GM18498 (cell line): ENCODE measurements at regions not wholly inside any gene's neighbourhood (a gene's known extent, or its start where the extent isn't known, plus 50 kb on each side); places are given as distances from the start of the nearest gene placed in this dataset.

Experiments used
- ATAC-seq: cut with Tn5 transposase; IDR thresholded peaks from one replicate; pipeline ENCODE4 v1.9.1; 2021; ENCODE audit warnings: mild to moderate bottlenecking, moderate library complexity; ENCODE audit not compliant: unreplicated experiment

DNA sequence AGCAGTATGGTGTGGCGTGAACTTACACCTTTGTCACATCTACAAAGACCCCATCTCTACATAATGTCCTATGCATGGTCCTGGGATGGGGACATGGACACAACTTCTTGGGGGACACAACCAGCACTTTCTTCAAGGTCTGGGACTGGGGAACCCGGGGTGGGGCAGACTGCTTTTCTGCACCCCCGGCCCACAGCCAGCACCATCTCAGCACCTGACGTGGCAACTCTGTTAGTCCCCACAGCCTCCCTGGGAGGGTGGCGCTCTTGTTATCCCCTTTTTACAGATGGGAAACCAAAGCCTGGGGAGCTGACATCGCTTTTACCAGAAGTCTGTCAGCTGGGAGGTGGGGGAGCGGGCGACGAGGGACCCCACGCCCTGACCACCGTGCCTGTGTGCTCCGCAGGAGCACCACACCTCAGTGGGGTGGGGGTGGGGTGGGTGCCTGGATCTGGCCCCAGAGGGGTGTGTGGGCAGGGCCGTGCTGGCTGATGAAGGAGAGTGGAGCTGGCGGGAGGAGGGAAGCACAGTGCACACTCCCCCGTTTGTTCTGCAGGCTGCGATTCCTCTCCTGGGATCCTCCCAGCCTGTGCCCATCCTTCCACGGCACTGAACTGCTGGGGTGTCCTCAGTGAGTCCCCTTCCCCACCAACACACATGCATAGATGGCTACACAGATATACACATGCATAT lies 115.4 kb upstream of the GSE1 start:
- no peak for ATAC-seq

- peak; percentile 70 for ATAC-seq
Observed at GRCh38 chr16:85498607-85499006, 114.5 kb upstream of the GSE1 start.

DNA sequence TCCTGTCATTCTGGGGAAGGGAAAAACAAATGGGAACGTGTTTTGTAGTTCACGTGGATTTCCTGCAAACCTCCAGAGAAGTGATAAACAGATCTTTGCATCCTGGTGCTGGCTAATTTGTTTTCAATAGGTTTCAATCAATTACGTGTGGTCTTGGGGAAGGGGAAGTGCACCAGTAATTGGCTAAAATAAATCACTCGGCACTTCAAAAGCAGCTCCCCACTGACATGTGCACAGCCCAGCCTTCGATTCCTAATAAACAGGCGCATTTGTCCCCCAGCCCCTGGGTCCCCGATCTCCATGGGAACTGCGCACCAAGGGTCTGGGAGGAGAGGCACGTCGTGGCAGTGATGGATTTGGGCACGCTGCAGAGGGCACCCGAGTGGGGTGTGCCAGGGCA lies 112.9 kb upstream of the GSE1 start:
- ATAC-seq = no peak

DNA sequence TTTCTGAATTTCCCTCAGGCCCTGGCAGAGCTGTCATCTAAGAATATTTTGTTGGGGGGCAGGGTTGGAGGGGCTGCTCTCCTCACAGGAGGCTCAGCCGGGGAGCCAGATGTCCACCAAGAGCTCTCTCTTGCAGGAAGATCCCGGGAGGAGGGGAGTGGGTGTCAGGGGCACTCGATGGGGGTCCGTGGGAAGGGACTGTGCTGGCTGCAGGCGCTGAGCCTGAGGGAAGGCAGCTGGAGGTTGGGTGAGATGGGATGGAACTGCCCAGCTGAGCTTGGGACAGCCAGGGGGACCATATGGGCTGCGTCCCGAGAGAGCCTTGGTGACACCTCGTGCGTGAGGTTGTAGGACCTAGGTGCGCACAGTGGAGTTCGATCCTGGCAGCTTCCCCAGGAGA lies 111.2 kb upstream of the GSE1 start:
- ATAC-seq = no peak

DNA sequence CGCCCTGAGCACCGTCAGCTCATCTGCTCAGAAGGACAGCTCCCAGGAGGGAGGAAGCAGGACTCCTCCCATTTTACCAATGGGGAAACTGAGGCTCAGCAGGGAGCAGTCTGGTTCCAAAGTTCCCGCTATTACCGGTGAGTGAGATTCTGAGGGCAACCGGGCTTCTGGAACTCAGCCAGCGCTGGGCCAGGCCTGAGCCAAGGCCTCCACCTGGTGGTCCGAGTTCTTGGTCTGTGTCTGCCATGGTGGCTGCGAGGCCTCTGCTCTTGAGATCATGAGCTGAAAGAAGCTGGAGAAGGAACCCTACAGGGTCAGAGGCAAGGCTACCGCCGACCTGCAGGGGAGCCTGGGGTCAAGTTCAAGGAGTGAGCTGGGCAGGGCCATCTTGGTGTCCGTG lies 110.8 kb upstream of the GSE1 start:
- ATAC-seq = no peak

- no peak for ATAC-seq
Observed at GRCh38 chr16:85503679-85504231, 109.4 kb upstream of the GSE1 start.

DNA sequence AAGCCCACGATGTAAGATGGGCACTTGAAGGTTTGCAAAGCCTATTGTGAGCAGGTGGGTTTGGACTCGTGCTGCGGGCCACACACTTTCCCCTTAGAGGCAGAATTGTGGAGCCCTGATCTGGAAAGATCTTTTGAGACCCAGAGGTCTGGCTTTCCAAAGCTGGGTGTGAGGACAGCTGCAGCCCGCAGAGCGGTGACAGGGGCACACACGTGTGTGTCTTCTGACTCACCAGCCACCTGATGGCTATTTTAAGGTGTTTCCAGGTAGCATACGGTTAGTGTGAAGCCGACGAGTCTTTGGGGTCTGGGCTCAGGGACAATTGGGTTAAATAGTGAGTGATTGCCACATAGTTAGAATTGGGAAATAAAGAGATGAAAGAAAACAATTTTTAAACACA lies 108.9 kb upstream of the GSE1 start:
- no peak for ATAC-seq

- no peak for ATAC-seq
Observed at GRCh38 chr16:85505794-85506634, 107.1 kb upstream of the GSE1 start.

GRCh38 chr16:85506635-85506911 lies 106.5 kb upstream of the GSE1 start:
- ATAC-seq = no peak

GRCh38 chr16:85507342-85507741 lies 105.8 kb upstream of the GSE1 start:
- ATAC-seq = no peak

DNA sequence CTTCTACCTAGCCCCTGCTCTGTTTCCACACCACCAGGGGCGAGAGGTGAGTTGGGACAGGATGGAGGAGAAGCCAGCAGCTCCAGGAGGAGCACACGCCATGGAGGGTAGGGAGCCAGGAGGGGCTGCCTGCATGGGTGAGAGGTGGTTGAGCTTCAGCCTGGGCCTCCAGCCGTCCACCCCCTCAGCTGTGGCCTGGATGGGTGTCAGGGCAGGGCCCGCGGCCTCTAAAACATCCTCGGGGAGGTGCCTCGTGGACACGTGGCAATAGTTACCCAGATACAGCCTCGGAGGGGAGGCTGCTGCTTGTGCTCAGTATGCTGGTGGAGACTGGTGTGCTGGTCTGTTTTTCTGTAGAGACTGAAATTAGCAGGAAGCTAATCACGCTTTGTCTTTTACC lies 104.7 kb upstream of the GSE1 start:
- ATAC-seq = no peak

DNA sequence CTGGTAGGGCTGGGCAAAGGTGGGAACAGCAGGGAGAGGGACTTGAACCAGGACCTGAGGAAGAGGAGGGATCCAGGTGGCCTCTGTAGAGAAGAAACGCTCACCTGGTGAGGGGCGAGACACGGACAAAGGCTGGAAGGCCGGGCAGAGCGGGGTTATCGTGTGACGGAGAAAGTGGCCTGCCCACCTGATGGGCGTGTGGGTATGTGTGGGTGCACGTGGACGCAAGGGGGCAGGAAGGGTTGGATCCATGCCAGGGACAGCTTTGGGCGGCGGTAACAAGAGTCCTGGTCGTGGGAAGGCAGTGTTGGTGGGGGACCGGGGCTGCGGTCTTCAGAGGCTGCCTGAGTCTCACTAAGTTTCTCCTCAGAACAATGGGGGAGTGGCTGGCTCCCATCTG lies 104.1 kb upstream of the GSE1 start:
- no peak for ATAC-seq

- ATAC-seq = no peak
Observed at GRCh38 chr16:85510041-85510659, 103.0 kb upstream of the GSE1 start.

GRCh38 chr16:85511938-85512807 lies 100.9 kb upstream of the GSE1 start:
- ATAC-seq = no peak

GRCh38 chr16:85512808-85513115 lies 100.4 kb upstream of the GSE1 start:
- no peak for ATAC-seq

GRCh38 chr16:85513180-85513579 lies 99.9 kb upstream of the GSE1 start:
- no peak for ATAC-seq

DNA sequence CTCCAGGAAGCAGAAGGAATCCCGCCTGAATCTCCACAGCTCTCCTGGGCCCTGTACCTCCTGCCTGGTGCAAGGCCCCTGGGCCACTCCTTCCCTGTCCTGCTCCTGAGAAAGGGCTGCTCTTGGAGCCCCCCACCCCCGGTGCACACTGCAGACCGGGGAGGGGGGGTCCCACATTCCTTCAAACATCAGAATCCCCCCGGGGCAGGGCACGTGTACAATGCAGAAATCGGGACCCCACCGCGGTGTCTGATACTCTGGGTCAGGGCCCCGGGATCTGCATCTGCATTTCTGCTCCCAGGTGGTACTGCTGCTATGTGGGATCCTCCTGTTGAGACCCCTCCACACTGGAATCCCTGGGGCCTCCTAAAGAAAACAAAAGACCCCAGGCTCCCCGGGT lies 99.5 kb upstream of the GSE1 start:
- ATAC-seq = no peak

GRCh38 chr16:85514295-85514597 lies 98.9 kb upstream of the GSE1 start:
- no peak for ATAC-seq

- ATAC-seq = no peak
Observed at GRCh38 chr16:85514598-85515318, 98.4 kb upstream of the GSE1 start.

DNA sequence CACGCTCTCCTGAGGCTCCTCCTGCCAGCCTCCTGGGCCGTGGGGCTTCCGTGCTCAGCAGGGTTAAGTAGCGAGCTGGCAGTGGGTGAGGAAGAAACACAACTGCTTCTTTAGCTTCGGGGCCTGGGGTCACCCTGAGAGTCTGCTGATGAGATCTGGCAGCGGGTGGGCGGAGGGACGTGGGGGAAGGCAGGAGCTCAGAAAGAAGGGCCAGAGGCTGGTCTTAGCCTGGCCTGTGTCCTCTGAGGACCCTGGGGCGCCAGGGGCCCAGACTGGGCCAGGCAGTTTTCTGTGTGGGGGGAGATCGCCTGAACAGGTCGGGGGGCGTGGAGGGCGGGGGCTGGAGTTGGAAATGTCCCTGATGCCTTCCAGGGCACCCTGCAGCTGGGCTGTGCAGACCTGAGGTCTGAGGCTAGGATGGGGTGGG lies 97.8 kb upstream of the GSE1 start:
- ATAC-seq = no peak
